MV-4-11 (cell line): ENCODE measurements at regions not wholly inside any gene's neighbourhood (a gene's known extent, or its start where the extent isn't known, plus 50 kb on each side); places are given as distances from the start of the nearest gene placed in this dataset.
A peak's percentile ranks its signal among the peaks of the same experiment; 100 is the strongest.

Source experiments
- DNase-seq: peaks from one replicate; lab custom pipeline; 2025; lab: John Stamatoyannopoulos, UW

DNA sequence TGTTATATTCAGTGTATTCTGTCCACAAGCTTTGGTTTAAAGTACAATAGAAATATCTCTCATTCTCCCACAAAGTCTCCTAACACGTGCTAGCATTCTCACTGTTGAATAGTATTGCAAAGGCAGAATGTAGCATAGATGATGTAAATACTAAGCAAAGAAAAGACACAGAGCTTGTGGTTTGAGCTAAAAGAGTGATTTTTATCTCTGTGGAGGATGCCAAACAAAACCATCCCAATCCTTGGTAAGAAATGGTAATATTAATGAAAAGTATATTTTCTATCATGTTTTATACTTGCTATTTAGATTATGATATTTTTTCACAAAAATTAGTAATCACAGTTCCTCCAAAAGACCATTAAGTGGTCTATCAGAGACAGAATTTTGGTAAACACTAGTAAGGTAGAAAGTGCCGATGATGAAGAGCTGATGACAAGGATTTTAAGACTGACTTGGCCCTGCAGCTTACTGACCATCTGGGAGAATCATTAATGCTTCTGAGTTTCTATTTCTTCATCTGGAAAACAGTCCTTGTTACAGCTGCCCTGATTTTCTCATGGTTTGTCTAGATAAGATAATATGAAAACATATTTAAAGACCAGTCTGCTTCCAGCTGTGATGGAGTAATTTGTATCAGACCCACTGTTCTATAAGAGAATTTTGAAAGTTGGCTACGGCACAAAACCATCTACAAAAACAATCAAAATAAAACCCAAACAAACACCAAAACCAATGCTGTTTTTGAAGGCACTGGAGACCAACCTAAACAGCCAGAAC lies 510.2 kb downstream of the SPATA31D1 start:
- DNase-seq = no peak

GRCh38 chr9:82499337-82499736 lies 510.8 kb downstream of the SPATA31D1 start:
- no peak for DNase-seq

- no peak for DNase-seq
Measured at GRCh38 chr9:82504620-82505019, 516.0 kb downstream of the SPATA31D1 start.

GRCh38 chr9:82511626-82512025 lies 523.1 kb downstream of the SPATA31D1 start:
- no peak for DNase-seq

DNA sequence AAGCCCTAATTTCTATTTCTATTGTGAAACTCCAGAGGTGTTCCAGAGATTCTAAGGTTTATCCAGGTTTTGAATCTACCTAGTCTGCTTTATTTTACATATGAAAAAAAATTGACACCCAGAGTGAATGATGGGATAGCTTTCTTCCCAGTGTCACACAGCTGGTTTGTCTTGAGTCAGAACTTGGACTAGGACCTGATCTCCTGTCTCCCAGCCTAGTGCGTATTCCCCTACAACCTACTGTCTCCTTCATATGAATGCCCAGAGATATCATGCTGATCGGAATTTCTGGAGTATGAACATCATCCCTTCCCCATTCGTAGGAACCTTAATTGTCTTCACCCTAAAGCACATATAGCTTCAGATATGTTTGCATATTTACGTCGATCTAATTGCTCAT lies 524.2 kb downstream of the SPATA31D1 start:
- DNase-seq = no peak

DNA sequence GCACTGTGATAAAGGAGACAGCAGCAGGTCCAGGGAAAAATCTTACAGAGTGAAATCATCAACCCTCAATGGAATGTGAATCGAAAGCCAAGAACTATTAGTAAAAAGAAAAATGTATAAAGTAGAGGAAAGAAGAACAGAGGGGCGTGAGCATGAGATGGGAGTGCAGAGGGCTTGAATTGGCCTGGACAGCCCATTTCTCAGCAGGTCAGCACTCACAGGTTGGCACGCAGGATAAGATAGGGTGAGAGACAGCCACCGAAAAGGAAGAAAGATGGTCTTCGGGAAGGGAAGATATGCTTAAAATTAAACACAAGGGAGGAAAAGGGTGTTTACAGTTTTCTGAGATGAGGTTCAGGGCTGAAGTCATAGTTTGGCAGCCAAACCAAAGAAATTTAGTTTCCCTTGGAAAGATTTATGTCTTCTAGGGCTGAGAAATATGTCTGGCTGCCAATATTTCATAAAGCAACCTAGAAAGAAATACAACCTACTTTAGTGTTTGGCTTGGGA lies 524.7 kb downstream of the SPATA31D1 start:
- DNase-seq = no peak

DNA sequence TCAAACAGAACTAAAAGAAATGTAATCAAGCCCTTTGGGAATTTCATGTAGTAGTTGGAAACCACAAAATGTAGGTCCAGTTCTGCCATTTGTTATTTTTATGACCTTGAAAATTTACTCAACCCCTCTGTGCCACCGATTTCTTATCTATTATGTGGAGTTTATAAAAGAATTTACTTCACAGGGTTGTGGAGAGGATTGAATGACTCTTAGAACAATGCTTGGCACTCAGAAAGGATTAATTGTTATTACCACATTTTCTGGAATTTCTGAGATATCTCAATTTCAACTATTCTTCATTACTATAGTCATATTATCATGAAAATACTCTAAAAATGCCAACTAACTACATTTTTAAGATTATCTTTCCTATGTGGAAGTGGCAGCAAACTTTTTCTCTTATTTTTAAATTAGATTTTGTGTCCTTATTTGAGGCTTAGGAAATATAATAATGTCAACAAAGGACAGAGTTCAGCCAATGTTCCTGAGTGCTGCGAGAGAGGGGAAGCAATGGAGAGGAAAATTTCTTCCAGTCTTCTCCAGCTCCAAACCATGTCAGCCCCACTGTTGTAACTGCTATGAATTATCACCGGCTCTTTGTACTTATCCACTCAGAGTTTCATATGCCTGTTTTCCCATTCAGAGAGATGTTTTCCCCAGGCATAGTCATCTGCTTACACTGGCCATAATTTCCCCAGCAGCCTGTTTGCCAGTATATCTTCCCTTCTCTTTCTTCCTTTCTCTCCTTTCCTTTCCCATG lies 525.6 kb downstream of the SPATA31D1 start:
- DNase-seq = no peak

DNA sequence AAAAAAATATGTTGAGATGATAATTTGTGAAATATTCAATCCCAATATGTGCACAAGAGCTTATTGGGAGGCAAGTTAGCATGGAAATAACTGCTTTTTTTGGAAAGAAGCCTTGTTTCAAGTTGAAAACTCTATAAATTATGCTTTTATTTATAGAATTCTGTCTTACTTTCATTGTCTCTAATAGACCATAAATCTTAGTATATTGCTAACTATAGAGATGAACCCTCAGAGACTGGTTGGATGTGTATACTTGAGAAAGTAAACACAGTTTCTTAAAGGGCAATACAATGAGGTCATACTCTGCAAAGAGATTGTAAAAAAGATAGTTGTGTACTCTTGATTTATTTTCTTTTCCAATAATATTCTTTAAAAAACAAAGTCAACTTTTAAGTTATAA lies 530.3 kb downstream of the SPATA31D1 start:
- DNase-seq = no peak

DNA sequence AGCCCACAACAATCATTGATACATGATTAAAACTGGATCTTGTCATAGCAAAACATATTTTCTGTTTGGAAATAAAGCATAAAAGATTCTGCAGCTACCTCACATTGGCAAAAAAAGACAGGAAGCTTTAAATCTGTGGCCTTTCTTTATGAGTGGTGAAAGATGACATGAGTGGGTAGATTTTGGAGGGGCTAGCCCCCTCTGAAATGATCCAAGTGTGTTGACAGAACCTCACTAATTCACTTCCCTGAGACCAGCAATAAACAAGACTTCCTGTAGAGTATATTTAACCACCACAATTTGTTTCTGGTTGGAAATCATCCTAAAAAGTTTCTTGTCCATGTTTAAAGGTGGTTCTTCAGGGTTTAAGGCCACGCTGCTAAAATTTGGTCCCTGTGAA lies 530.8 kb downstream of the SPATA31D1 start:
- DNase-seq = no peak

GRCh38 chr9:82524407-82524806 lies 535.8 kb downstream of the SPATA31D1 start:
- no peak for DNase-seq

GRCh38 chr9:82526577-82526976 lies 536.4 kb downstream of the RASEF start:
- no peak for DNase-seq

DNA sequence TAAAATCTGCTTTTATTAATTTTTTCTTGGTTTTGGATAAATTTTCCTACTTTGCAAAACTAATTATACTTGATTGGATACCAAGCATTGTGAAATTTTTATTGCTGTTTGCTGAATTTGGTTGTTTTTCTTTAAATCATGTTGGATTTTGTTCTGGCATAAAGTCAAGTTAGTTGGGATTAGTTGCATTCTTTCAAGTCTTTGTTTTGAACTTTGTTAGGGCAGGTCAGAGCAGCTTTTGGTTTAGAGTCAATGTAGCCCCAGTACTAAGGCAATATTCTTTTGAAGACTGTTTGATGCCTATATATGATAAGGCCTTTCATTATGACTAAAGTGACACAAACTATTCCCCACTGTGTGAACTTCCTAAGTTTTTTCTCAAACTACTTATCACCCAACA lies 531.1 kb downstream of the RASEF start:
- no peak for DNase-seq

DNA sequence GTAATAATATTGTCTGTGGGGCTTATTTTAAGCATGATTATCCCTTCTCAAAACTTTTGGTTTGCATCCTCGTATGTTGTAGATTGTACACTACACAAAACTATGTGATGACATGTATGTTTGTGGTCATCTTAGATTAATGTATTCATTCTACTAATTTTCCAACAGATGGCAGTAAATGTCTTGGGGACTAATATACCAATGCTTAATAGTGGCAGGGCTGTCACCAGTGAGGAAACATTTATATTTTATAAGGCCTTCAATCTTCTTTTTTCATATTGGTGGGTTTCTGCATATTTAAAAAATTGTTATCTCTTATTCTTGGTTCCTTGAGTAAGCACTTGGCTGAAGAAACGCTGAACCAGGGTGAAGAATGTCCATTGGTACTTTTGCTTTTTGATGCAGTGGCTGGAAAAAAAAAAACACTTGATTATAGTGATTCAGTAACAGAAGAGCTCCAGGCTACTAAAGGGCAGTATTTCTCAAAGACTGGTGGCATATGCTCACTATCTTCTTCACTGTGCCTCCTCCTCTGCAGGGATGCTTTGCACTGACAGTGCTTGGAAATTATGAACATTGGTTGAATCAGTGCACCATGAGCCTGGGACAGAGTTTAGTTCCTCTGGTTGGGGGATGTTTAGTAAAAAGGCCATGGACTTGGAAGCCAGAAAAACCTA lies 530.3 kb downstream of the RASEF start:
- peak; percentile 23 for DNase-seq

DNA sequence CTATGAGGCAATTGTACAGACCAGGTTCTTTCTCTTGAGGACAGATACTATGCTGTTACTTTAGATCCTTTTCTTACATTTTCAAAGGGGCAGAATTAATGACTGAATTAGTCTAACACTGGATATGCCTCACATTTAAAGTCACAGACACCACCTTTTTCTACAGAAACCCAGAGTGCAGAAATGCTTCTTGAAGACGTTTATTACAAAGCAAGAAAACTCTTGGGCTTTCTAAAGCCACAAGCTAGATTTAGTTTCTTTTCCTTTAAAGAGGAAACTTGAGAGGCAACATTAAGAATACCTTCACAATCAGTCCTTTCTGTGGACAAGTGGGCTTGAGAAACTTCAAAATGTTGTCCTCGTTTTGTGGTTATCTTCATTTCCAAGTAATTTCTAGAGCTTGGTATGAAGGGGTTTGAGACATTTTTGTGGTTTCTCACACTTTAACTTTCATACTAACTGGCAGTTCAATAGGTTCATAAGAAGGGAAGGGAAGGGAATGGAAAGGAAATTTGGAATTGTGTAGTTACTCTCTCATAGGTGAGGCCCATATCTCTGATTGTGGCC lies 527.4 kb downstream of the RASEF start:
- peak; percentile 40 for DNase-seq

GRCh38 chr9:82538634-82539033 lies 524.3 kb downstream of the RASEF start:
- DNase-seq = no peak

DNA sequence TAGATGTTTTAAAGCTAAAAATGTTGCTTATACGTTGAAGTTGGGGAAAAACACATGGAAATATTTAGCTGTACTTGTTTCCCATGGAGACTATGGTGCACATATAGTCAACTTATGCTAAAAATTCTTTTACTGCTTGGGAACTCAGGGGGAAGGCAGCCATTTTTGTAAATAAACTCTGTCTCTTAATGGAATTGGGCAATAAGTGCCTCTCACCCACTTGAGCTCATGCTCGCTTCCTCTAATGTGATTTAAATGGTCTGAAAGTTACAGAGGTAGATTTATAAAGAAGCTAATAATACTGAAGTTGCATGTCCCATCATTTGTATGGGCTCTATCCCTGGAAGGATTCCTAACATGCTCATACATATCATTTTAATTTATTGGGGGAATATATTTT lies 523.8 kb downstream of the RASEF start:
- DNase-seq = peak; percentile 67

DNA sequence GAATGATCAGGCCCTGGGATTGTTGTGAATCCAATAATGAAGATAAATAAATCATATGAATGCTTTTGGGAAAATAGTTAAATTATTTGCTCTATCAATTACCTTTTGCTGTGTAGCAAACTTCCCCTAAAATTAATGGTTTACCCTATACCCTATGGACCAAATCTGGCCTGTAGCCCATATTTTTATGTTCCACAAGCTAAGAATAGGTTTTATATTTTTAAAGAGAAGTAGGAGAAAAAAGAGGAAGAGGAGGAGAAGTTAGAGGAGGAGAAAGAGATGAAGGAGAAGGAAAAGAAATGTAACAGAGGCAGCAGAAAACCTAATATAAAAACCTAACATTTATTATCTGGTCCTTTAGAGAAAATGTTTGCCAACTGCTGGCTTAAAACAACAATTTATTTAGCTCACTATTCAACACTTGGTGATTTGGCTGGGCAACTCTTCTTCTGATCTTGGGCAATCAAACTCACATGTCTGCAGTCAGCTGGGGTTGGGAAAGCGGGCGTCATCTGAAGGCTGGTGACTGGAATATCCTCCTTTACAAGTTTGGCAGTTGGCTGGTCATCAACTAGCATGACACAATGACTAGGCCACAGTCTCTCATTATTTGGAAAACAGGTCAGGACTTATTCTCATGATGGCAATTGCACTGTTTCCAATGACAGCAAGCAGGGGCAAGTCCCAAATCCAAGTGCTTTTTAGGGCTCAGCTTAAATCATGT lies 522.9 kb downstream of the RASEF start:
- peak; percentile 82 for DNase-seq

DNA sequence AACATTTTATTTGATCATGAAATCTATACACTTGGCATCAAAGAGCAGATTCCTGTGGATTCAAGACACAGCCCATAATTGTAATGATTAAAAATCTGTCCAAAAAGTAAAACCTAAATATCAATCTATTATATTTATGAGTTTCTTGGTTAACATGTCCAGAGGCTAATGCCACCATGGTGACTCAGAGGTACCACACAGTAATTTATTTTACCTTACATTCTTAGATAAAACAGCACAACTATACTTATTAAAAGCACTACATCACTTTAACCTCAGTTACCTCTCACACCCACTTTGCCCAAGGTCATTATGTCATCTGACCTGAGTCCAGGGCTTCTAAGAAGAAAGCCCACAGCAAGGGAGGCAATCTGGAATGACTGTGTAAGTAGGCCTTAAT lies 519.2 kb downstream of the RASEF start:
- DNase-seq = no peak

DNA sequence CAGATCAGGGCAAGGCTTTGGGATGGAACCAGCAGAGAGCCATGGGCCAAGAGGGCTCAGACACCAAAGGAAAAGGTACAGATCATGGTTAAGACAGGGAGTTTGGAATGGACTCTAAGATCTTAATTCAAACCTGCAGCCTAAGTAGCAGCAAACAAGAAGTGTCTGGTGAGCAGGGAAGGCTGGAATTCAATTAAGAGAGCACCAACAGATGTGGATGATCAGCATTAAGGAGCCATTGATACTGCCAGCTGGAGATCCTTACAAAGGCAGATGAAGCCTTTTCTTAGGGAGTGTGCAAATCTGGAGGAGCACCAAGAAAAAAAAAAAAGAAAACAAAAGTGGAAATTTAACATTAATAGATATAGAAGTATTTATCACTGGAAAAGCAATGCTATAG lies 516.8 kb downstream of the RASEF start:
- DNase-seq = no peak

DNA sequence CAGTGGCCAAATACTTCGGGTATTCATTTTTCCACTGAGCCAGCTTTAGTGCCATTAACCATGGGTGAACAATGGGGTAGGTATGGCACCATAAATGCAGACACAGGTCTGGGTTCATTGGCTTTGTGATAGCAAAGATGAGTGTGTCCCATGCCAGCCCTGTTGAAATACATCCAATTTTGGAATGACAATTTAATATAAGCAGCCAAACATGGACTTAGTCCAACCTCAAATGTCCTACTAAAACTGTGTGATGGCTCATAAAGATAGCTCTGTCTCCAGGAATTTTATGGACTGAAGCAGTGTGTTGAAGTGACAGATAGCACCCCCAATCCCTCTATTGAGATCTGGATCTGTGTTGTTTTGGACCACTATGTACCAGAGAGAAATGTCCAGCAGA lies 514.9 kb downstream of the RASEF start:
- no peak for DNase-seq

- peak; percentile 28 for DNase-seq
Measured at GRCh38 chr9:82549174-82549821, 513.6 kb downstream of the RASEF start.
